IMR-90 (cell line): ENCODE measurements at regions not wholly inside any gene's neighbourhood (a gene's known extent, or its start where the extent isn't known, plus 50 kb on each side); places are given as distances from the start of the nearest gene placed in this dataset.
"Not testable (repeated sequence)": the region's sequence is repeated elsewhere in the genome, so short reads cannot be mapped to it uniquely, and the experiment has no call there.

Source experiments
- ATAC-seq: fragments of 200-7000 bp; cut with Tn5 transposase; 2 replicates; pipeline ENCODE4 v1.9.1; 2020; ENCODE audit warnings: low read depth, mild to moderate bottlenecking, moderate library complexity
- BruUV-seq: library from RNA; stranded (reverse); fragments of 400-500 nt; replicated peaks from 2 replicates; lab custom pipeline; 2021; lab: Mats Ljungman, UMichigan
- CTCF ChIA-PET: fragments of 300-600 bp; formaldehyde crosslinking; extraction: SDS; loops from one replicate; lab custom pipeline; 2021; ENCODE audit warnings: antibody characterized with exemption; lab: Yijun Ruan, JAX
- POLR2A ChIA-PET: fragments of 300-600 bp; sonication (Branson Sonifier 250); formaldehyde crosslinking; loops from one replicate; lab custom pipeline; 2022; ENCODE audit warnings: antibody characterized with exemption; ENCODE audit not compliant: unreplicated experiment; lab: Charles Lee
- DNase-seq: peaks from one replicate; pipeline ENCODE4 v3.0.0; 2013
- H2AFZ ChIP-seq: replicated peaks from 2 replicates; pipeline ENCODE3; 2013; ENCODE audit warnings: low read length, mild to moderate bottlenecking; ENCODE audit not compliant: poor library complexity
- H2AK5ac ChIP-seq: 2 replicates; pipeline ENCODE4 v1.6.1; 2013; ENCODE audit warnings: low read depth, low read length, inconsistent platforms
- H2AK9ac ChIP-seq: replicated peaks from 2 replicates; pipeline ENCODE3; 2013; ENCODE audit warnings: mild to moderate bottlenecking, low read depth, low read length, moderate library complexity; ENCODE audit not compliant: poor library complexity
- H2BK120ac ChIP-seq: 2 replicates; pipeline ENCODE4 v1.6.1; 2013; ENCODE audit warnings: low read depth, low read length, inconsistent platforms
- H2BK15ac ChIP-seq: 3 replicates; pipeline ENCODE4 v1.6.1; 2013; ENCODE audit warnings: low read depth, low read length, inconsistent platforms
- H2BK20ac ChIP-seq: 2 replicates; pipeline ENCODE4 v1.6.1; 2013; ENCODE audit warnings: low read depth, mild to moderate bottlenecking, inconsistent platforms, low read length, moderate library complexity
- H2BK5ac ChIP-seq: 2 replicates; pipeline ENCODE4 v1.6.1; 2013; ENCODE audit warnings: mild to moderate bottlenecking, low read depth, low read length, inconsistent platforms; ENCODE audit not compliant: poor library complexity, severe bottlenecking
- H3K14ac ChIP-seq: replicated peaks from 2 replicates; pipeline ENCODE4 v1.6.1; 2013; ENCODE audit warnings: low read depth, low read length, inconsistent platforms
- H3K18ac ChIP-seq: 2 replicates; pipeline ENCODE4 v1.6.1; 2013; ENCODE audit warnings: low read depth, low read length, control low read depth
- H3K23ac ChIP-seq: 2 replicates; pipeline ENCODE4 v1.6.1; 2013; ENCODE audit warnings: low read depth, low read length, inconsistent platforms
- H3K27ac ChIP-seq: 2 replicates; pipeline ENCODE4 v1.5.1; 2013; ENCODE audit warnings: mild to moderate bottlenecking, control low read depth, low read length; ENCODE audit not compliant: insufficient read depth
- H3K27me3 ChIP-seq: 2 replicates; pipeline ENCODE4 v1.6.1; 2013; ENCODE audit warnings: low read length; ENCODE audit not compliant: control insufficient read depth, insufficient read depth
- H3K36me3 ChIP-seq: 2 replicates; pipeline ENCODE4 v1.6.1; 2013; ENCODE audit warnings: low read length, mixed read lengths; ENCODE audit not compliant: control insufficient read depth, insufficient read depth
- H3K4ac ChIP-seq: 2 replicates; pipeline ENCODE4 v1.6.1; 2013; ENCODE audit warnings: low read depth, low read length, inconsistent platforms
- H3K4me1 ChIP-seq: 2 replicates; pipeline ENCODE4 v1.6.1; 2013; ENCODE audit warnings: low read length, mixed read lengths; ENCODE audit not compliant: control insufficient read depth, insufficient read depth
- H3K4me2 ChIP-seq: 2 replicates; pipeline ENCODE4 v1.6.1; 2013; ENCODE audit warnings: low read depth, mild to moderate bottlenecking, control low read depth, low read length, moderate library complexity
- H3K4me3 ChIP-seq: 2 replicates; pipeline ENCODE4 v1.5.1; 2013; ENCODE audit warnings: low read depth, mild to moderate bottlenecking, control low read depth, low read length, moderate library complexity; ENCODE audit not compliant: insufficient read depth
- H3K56ac ChIP-seq: 2 replicates; pipeline ENCODE4 v1.6.1; 2013; ENCODE audit warnings: low read length, inconsistent platforms; ENCODE audit not compliant: insufficient read depth; ENCODE audit errors: extremely low read depth
- H3K79me1 ChIP-seq, 2 experiments: 2 replicates each; pipeline ENCODE4 v1.6.1; 2013; ENCODE audit warnings: low read length in 2 of 2, inconsistent platforms in 1 of 2, low read depth in 1 of 2
- H3K9ac ChIP-seq: 2 replicates; pipeline ENCODE4 v1.6.1; 2013; ENCODE audit warnings: low read depth, low read length, control low read depth
- H3K9me1 ChIP-seq: 2 replicates; pipeline ENCODE4 v1.6.1; 2013; ENCODE audit warnings: low read length, inconsistent platforms; ENCODE audit not compliant: insufficient read depth
- H3K9me3 ChIP-seq: 2 replicates; pipeline ENCODE4 v1.6.1; 2013; ENCODE audit warnings: low read length; ENCODE audit not compliant: control insufficient read depth, insufficient read depth
- H4K20me1 ChIP-seq: 2 replicates; pipeline ENCODE4 v1.6.1; 2013; ENCODE audit warnings: low read length, inconsistent platforms; ENCODE audit not compliant: insufficient read depth
- H4K5ac ChIP-seq: 2 replicates; pipeline ENCODE4 v1.6.1; 2013; ENCODE audit warnings: mild to moderate bottlenecking, low read depth, low read length, control low read depth
- H4K8ac ChIP-seq, 2 experiments: 2 replicates each; pipeline ENCODE4 v1.6.1; 2013; ENCODE audit warnings: low read depth in 2 of 2, low read length in 2 of 2, control low read depth in 1 of 2, inconsistent platforms in 1 of 2
- H4K91ac ChIP-seq: 2 replicates; pipeline ENCODE4 v1.6.1; 2013; ENCODE audit warnings: low read depth, low read length, inconsistent platforms; ENCODE audit not compliant: insufficient read depth
- CHD1 ChIP-seq: IDR thresholded peaks from 2 replicates; pipeline ENCODE4 v1.6.1; 2012; ENCODE audit warnings: low read depth, low read length, improper control_type of control experiment
- CTCF ChIP-seq: conservative IDR thresholded peaks from 2 replicates; pipeline ENCODE4 v1.5.1; 2012; ENCODE audit warnings: mild to moderate bottlenecking, low read depth, low read length, improper control_type of control experiment
- MAZ ChIP-seq: IDR thresholded peaks from 2 replicates; pipeline ENCODE4 v1.6.1; 2012; ENCODE audit warnings: low read depth, mild to moderate bottlenecking, low read length, improper control_type of control experiment, moderate library complexity, borderline replicate concordance
- RCOR1 ChIP-seq: IDR thresholded peaks from 2 replicates; pipeline ENCODE4 v1.6.1; 2012; ENCODE audit warnings: mild to moderate bottlenecking, low read length, improper control_type of control experiment; ENCODE audit not compliant: insufficient replicate concordance
- WGBS, 2 experiments: methylation state at CpG; one replicate each; pipeline versions ENCODE4 v1.1.5 to v1.1.7; 2013; ENCODE audit warnings: missing lambda C conversion rate in 2 of 2; ENCODE audit not compliant: insufficient read length in 1 of 2; ENCODE audit errors: extremely low coverage in 2 of 2; 5-methylcytosine and 5-hydroxymethylcytosine counted together
- dilution Hi-C: fragments of 300-500 bp; cut with HindIII; formaldehyde crosslinking; loops from one replicate; pipeline ENCODE4 v1.14.3; 2018; ENCODE audit warnings: low sequenced_read_pairs; ENCODE audit not compliant: unreplicated experiment
- in situ Hi-C: fragments of 300-500 bp; cut with MboI; formaldehyde crosslinking; loops from 3 replicates; pipeline ENCODE4 v1.14.3; 2019; ENCODE audit warnings: low sequenced_read_pairs, inconsistent platforms, mixed read lengths
- intact Hi-C: fragments of 100-400 bp; cut with micrococcal nuclease; formaldehyde crosslinking; loops from 2 replicates; pipeline ENCODE4 v1.10.0; 2022

GRCh38 chr22:34842630-34843029 is 223.3 kb upstream of the ISX start:
- H2BK15ac ChIP-seq = no peak overlapping the region
- H3K27ac ChIP-seq = no peak overlapping the region
- no peak overlapping the region for H3K9ac ChIP-seq
- H3K4me3 ChIP-seq = no peak overlapping the region
- H4K8ac ChIP-seq = no peak overlapping the region
- TF ChIP-seq RCOR1 (no peak), CHD1 (no peak), CTCF (no peak), MAZ (no peak)
- H3K9me1 ChIP-seq = no peaks in the 10 kb centered on the region
- H3K14ac ChIP-seq = no peak overlapping the region
- no CpG with 5 or more reads among the region's 2 CpGs for WGBS, 2 experiments
- no peak overlapping the region for H3K18ac ChIP-seq
- BruUV-seq = no TSS peak
- H3K56ac ChIP-seq = no peak overlapping the region
- dilution Hi-C loops = no loop called here
- in situ Hi-C loops = no loop called here
- H2BK20ac ChIP-seq = no peak overlapping the region
- no peak for DNase-seq
- no peak overlapping the region for H3K4me2 ChIP-seq
- ATAC-seq = no peak
- no peaks in the 10 kb centered on the region for H3K4me1 ChIP-seq
- H2BK120ac ChIP-seq = no peak overlapping the region
- H4K5ac ChIP-seq = no peak overlapping the region
- POLR2A ChIA-PET = no interaction called here
- no peaks in the 10 kb centered on the region for H4K20me1 ChIP-seq
- CTCF ChIA-PET = no interaction called here
- H3K36me3 ChIP-seq = no peaks in the 10 kb centered on the region
- H3K4ac ChIP-seq = no peak overlapping the region
- no peak overlapping the region for H2AFZ ChIP-seq
- no peaks in the 10 kb centered on the region for H3K27me3 ChIP-seq
- H3K23ac ChIP-seq = no peak overlapping the region
- intact Hi-C loops = no loop called here
- H2AK5ac ChIP-seq = no peak overlapping the region
- no peak overlapping the region for H4K91ac ChIP-seq
- H2BK5ac ChIP-seq = no peak overlapping the region
- peaks cover 9% of the 10 kb centered on the region for H3K9me3 ChIP-seq
- no peaks in the 10 kb centered on the region for H3K79me1 ChIP-seq
- H2AK9ac ChIP-seq = no peak overlapping the region

- H2AK9ac ChIP-seq, H2AFZ ChIP-seq, H4K8ac ChIP-seq, H2BK120ac ChIP-seq, H3K36me3 ChIP-seq, H3K4me3 ChIP-seq, intact Hi-C loops, CTCF ChIA-PET, H2AK5ac ChIP-seq, H2BK5ac ChIP-seq, H3K23ac ChIP-seq, H3K56ac ChIP-seq, BruUV-seq, ATAC-seq, H2BK15ac ChIP-seq, H3K4me2 ChIP-seq, DNase-seq, H3K9me1 ChIP-seq, H3K27me3 ChIP-seq, H3K4ac ChIP-seq, H2BK20ac ChIP-seq, H3K14ac ChIP-seq, H4K20me1 ChIP-seq, POLR2A ChIA-PET, H3K79me1 ChIP-seq, H3K18ac ChIP-seq, in situ Hi-C loops, H3K27ac ChIP-seq, H4K5ac ChIP-seq, H4K91ac ChIP-seq, dilution Hi-C loops, H3K9me3 ChIP-seq, H3K9ac ChIP-seq, H3K4me1 ChIP-seq: not testable (repeated sequence)
- no CpG with 5 or more reads among the region's 1 CpG for WGBS, 2 experiments
These were observed 222.2 kb upstream of the ISX start for GRCh38 chr22:34843743-34844142.
